A172 (cell line): ENCODE measurements at regions not wholly inside any gene's neighbourhood (a gene's known extent, or its start where the extent isn't known, plus 50 kb on each side); places are given as distances from the start of the nearest gene placed in this dataset.

Experiments
- DNase-seq: peaks from one replicate; pipeline ENCODE4 v3.0.0-alpha.2; 2015; ENCODE audit warnings: low spot score

GRCh38 chr2:100660851-100661584 lies 98.2 kb downstream of the PDCL3 start:
- DNase-seq: no peak

GRCh38 chr2:100662866-100663265 lies 100.1 kb downstream of the PDCL3 start:
- no peak for DNase-seq

- no peak for DNase-seq
Measured at GRCh38 chr2:100664021-100664755, 101.4 kb downstream of the PDCL3 start.

DNA sequence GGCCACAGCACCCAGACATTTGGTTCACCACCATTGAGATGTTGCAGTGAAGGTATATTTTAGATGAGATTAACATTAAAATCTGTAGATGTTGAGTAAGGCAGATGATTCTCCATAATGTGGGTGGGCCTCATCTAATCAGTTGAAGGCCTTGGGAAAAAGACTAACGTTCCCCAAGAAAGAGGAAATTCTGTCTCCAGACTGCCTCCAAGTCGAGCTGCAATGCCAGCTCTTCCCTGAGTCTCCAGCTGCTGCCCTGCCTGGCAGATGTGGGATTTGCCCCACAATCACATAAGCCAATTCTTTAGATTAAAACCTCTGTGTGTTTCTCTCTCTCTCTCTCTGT lies 101.9 kb downstream of the PDCL3 start:
- no peak for DNase-seq

- DNase-seq: no peak
Measured at GRCh38 chr2:100666996-100667395, 104.2 kb downstream of the PDCL3 start.

- no peak for DNase-seq
Measured at GRCh38 chr2:100667801-100668200, 105.0 kb downstream of the PDCL3 start.

DNA sequence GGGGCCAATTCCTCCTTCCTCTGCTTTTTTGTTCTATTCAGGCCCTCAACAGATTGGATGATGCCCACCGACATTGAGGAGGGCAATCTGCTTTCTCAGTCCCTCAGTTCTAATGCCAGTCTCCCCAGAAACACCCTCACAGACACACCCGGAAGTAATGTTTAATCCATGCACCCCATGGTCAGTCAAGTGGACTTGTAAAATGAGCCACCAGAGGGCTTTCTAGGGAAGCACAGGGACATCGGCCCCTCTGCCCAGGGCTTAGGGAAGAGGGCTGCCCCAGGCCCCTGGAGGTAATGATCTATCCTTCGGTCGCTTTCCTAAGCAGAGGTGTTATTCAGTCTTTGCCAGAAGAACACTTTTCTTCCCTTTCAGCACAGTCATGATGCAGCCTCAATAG lies 107.4 kb downstream of the PDCL3 start:
- DNase-seq: no peak

GRCh38 chr2:100673115-100673514 lies 110.3 kb downstream of the PDCL3 start:
- no peak for DNase-seq

GRCh38 chr2:100673691-100674485 lies 111.1 kb downstream of the PDCL3 start:
- DNase-seq: no peak

- DNase-seq: no peak
Measured at GRCh38 chr2:100674666-100675065, 111.9 kb downstream of the PDCL3 start.

- DNase-seq: no peak
Measured at GRCh38 chr2:100675373-100675772, 112.6 kb downstream of the PDCL3 start.

DNA sequence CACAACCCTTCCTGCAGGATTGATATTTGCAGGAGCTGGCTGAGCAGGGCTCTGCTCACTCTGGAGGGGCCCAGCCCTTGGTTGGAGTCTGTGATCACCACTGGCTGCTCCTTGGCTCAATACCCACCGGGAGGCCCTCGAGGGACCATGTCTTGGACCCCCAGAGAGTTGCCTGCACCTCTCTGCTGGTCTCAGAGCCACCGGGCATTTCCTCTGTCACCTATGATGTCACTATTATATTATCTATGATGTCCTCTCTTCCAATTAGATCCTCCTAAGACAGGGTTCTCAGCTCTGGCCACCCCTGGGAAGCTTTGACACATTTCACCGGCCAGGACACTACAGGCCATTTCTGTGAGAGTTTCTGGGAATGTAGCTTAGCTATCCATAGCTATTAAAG lies 113.1 kb downstream of the PDCL3 start:
- DNase-seq: no peak

- no peak for DNase-seq
Measured at GRCh38 chr2:100676346-100676745, 113.6 kb downstream of the PDCL3 start.

DNA sequence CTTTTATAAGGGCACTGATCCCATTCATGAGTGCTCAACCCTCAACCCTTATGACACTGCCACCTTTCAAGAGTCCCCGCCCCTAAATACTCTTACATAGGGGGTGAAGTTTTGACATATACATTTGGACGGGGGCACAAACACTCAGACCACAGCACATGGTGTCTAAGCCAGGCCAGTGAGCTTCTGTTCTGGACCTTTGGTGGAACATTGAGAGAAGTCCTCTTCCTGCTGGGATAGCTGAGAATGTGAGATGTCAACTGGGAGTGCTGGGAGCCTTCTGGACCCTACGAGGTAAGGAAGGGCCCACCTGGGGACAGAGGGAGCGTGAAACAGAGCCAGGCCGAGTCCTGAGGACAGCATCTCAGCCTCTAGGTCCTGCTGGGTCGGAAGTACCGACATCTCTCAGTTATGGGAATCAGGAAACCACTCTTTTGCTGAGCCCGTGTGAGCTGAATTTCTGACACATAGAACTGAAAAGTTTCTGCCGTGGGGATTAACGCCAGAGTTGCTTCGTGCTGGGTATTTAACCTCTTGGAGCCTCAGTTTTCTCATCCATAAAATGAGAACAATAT lies 114.9 kb downstream of the PDCL3 start:
- no peak for DNase-seq

DNA sequence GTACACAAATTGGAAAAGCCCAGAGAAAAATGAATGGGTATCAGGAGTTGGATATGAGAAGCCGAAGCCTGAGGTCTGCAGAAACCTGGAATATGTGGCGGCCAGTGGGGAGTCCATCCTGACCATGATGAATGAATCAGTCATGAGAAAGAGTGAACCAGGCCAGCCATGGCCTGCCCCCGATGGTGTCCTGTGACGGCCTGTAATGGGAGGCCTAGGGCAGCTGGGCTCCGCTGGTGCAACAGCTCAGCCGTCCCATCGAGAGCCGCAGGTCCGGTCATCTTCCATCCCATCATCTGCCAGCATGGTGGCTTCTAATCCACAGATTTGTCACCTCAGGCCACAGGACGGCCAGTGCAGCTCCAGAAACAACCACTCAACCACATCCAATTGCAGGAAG lies 116.4 kb downstream of the PDCL3 start:
- DNase-seq: no peak

- DNase-seq: no peak
Measured at GRCh38 chr2:100682536-100682935, 119.7 kb downstream of the PDCL3 start.

GRCh38 chr2:100683231-100683630 lies 120.4 kb downstream of the PDCL3 start:
- no peak for DNase-seq

DNA sequence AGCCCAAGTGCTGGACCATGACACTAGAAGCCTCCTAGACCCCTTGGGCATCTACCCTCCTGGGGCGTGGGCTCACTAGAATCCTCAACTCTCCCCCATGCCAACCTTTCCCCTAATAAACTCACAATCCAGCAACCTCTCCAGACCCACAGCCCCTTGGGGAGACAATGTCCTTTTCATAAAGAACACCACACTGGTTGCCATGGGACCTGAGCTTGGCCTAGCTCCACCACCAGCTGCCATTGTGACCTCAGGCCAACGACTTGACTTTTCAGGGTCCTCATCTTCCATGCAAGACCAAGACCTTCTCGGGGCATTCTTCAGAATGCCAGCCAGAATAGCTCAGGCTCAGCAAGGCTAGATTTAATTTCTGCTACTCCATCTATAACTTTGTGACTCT lies 128.1 kb upstream of the NPAS2 start:
- no peak for DNase-seq

GRCh38 chr2:100692381-100692780 lies 127.6 kb upstream of the NPAS2 start:
- peak; percentile 45 for DNase-seq

GRCh38 chr2:100692906-100693305 lies 127.0 kb upstream of the NPAS2 start:
- DNase-seq: no peak

- DNase-seq: no peak
Measured at GRCh38 chr2:100699131-100699530, 120.8 kb upstream of the NPAS2 start.

DNA sequence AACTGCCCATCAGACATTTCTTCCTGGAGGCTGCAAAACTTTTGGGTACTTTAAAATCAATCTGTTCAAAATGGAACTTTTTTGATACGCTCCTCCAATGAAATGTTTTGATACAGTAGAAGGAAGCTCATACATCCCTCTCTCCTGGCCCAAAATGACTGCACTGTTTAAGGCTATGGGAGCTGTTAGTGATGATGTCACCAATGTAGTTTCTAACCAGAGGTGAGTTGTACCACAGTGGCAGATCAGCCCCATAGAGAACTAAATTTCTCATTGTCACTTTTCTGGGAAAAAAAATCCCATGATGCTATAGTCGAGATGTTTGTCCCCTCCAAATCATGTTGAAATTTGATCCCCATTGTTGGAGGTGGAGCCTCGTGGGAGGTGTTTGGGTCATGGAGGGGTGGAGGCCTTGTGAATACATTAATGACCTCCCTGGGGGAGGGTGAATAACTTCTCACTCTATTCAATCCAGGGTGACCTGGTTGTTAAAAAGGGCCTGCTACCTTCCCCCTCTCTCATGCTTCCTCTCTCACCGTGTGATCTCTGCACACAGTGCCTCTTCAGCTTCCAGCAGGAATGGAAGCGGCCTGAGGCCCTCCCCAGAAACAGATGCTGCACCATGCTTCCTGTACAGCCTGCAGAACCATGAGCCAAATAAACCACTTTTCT lies 117.4 kb upstream of the NPAS2 start:
- no peak for DNase-seq
